ENCODE measurements at regions not wholly inside any gene's neighbourhood (a gene's known extent, or its start where the extent isn't known, plus 50 kb on each side); places are given as distances from the start of the nearest gene placed in this dataset.

GRCh38 chr5:67318746-67319145, 122.1 kb upstream of the CD180 start:
- no peaks in the 10 kb centered on the region for H4K20me1 ChIP-seq (replicated peaks; ENCODE audit: control insufficient read depth, extremely low read depth, insufficient read depth, low read length)
- H2AFZ ChIP-seq (ENCODE audit: low read depth, low read length), result no peak overlapping the region
- no peaks in the 10 kb centered on the region for H3K79me2 ChIP-seq (ENCODE audit: control insufficient read depth, insufficient read depth, low read length)
- H3K9ac ChIP-seq (replicated peaks; ENCODE audit: extremely low read depth, insufficient read depth, low read length), result no peak overlapping the region
- peaks cover 14% of the 10 kb centered on the region for H3K4me1 ChIP-seq (ENCODE audit: control insufficient read depth, extremely low read depth, insufficient read depth, low read length)
- H3K9me3 ChIP-seq (replicated peaks; ENCODE audit: control insufficient read depth, insufficient read depth, low read length), result no peaks in the 10 kb centered on the region
- dilution Hi-C loops (cut with MboI; ENCODE audit: extremely low pct_ligation_motif_present, low sequenced_read_pairs), result no loop called here
- no peaks in the 10 kb centered on the region for H3K9me1 ChIP-seq (replicated peaks; ENCODE audit: control insufficient read depth, extremely low read depth, insufficient read depth, low read length)
- no peak for FAIRE-seq
- BruUV-seq (replicated peaks), result no TSS peak
- H3K27ac ChIP-seq (ENCODE audit: insufficient read depth, low read depth, low read length), result no peak overlapping the region
- intact Hi-C loops (cut with micrococcal nuclease), result loop anchor here (5.0 kb wide), 1 partner anchor 934 kb away; no protein-coding TSS in a partner anchor
- no peak overlapping the region for H3K4me2 ChIP-seq (ENCODE audit: insufficient read depth, low read length)
- H3K27me3 ChIP-seq (ENCODE audit: control insufficient read depth in 2 of 2, insufficient read depth in 2 of 2, low read length in 2 of 2), result no peaks in the 10 kb centered on the region
- ChIA-PET POLR2A (no interaction called here), CTCF (interaction anchor here (1.0 to 1.6 kb wide), 4 partner anchors 15 to 896 kb away, joined by 3 to 5 read pairs (median 4); partner anchors contain the start of gene PIK3R1)
- no peak overlapping the region for H3K4me3 ChIP-seq (replicated peaks in 1 of 3; ENCODE audit: insufficient read depth in 1 of 3, low read depth in 1 of 3, low read length in 3 of 3)
- no peak for DNase-seq (ENCODE audit: low read depth, low spot score)
- H3K36me3 ChIP-seq (ENCODE audit: control insufficient read depth in 2 of 2, extremely low read depth in 1 of 2, insufficient read depth in 2 of 2, low read length in 2 of 2), result no peaks in the 10 kb centered on the region
- TF ChIP-seq GATA2 (IDR thresholded peaks at IDR 0.05; ENCODE audit: insufficient read depth, insufficient read length, low read depth, low read length) (no peak), POLR2AphosphoS5 (IDR thresholded peaks at IDR 0.05; ENCODE audit: insufficient read depth, low read depth, low read length) (no peak), FOS (IDR thresholded peaks at IDR 0.05; ENCODE audit: borderline replicate concordance, insufficient read depth, low read length) (no peak)

- no peak overlapping the region for H3K4me3 ChIP-seq (replicated peaks in 1 of 3; ENCODE audit: insufficient read depth in 1 of 3, low read depth in 1 of 3, low read length in 3 of 3)
- H3K36me3 ChIP-seq (ENCODE audit: control insufficient read depth in 2 of 2, extremely low read depth in 1 of 2, insufficient read depth in 2 of 2, low read length in 2 of 2), result no peaks in the 10 kb centered on the region
- intact Hi-C loops (cut with micrococcal nuclease), result loop anchor here (5.0 kb wide), 1 partner anchor 935 kb away; no protein-coding TSS in a partner anchor
- no peaks in the 10 kb centered on the region for H4K20me1 ChIP-seq (replicated peaks; ENCODE audit: control insufficient read depth, extremely low read depth, insufficient read depth, low read length)
- dilution Hi-C loops (cut with MboI; ENCODE audit: extremely low pct_ligation_motif_present, low sequenced_read_pairs), result no loop called here
- no peaks in the 10 kb centered on the region for H3K9me3 ChIP-seq (replicated peaks; ENCODE audit: control insufficient read depth, insufficient read depth, low read length)
- no peak overlapping the region for H2AFZ ChIP-seq (ENCODE audit: low read depth, low read length)
- H3K27ac ChIP-seq (ENCODE audit: insufficient read depth, low read depth, low read length), result no peak overlapping the region
- TF ChIP-seq MYC (IDR thresholded peaks at IDR 0.05; ENCODE audit: low read depth, low read length) (no peak), GATA2 (IDR thresholded peaks at IDR 0.05; ENCODE audit: insufficient read depth, insufficient read length, low read depth, low read length) (no peak)
- DNase-seq (ENCODE audit: low read depth, low spot score) (no peak), FAIRE-seq (no peak)
- CTCF ChIA-PET, result interaction anchor here (1.0 to 1.6 kb wide), 6 partner anchors 11 to 935 kb away, joined by 3 to 4 read pairs (median 3); no protein-coding TSS in a partner anchor
- H3K9ac ChIP-seq (replicated peaks; ENCODE audit: extremely low read depth, insufficient read depth, low read length), result no peak overlapping the region
- no peaks in the 10 kb centered on the region for H3K9me1 ChIP-seq (replicated peaks; ENCODE audit: control insufficient read depth, extremely low read depth, insufficient read depth, low read length)
- POLR2A ChIA-PET, result no interaction called here
- no peaks in the 10 kb centered on the region for H3K27me3 ChIP-seq (ENCODE audit: control insufficient read depth in 2 of 2, insufficient read depth in 2 of 2, low read length in 2 of 2)
- no TSS peak for BruUV-seq (replicated peaks)
- peaks cover 14% of the 10 kb centered on the region for H3K4me1 ChIP-seq (ENCODE audit: control insufficient read depth, extremely low read depth, insufficient read depth, low read length)
- no peak overlapping the region for H3K4me2 ChIP-seq (ENCODE audit: insufficient read depth, low read length)
- H3K79me2 ChIP-seq (ENCODE audit: control insufficient read depth, insufficient read depth, low read length), result no peaks in the 10 kb centered on the region
Measured at GRCh38 chr5:67317603-67318002, 121.0 kb upstream of the CD180 start.

Data from endothelial cell of umbilical vein (primary cell).